Epithelial cell of proximal tubule (primary cell): ENCODE measurements at regions not wholly inside any gene's neighbourhood (a gene's known extent, or its start where the extent isn't known, plus 50 kb on each side); places are given as distances from the start of the nearest gene placed in this dataset.

Source experiments
- DNase-seq: peaks from one replicate; pipeline ENCODE4 v3.0.0-alpha.2; 2011; ENCODE audit warnings: low read depth
- H3K4me3 ChIP-seq: 2 replicates; pipeline ENCODE4 v1.5.1; 2011; ENCODE audit warnings: low read depth, mild to moderate bottlenecking, low read length
- TF ChIP-seq, protein P1 (sequence below): conservative IDR thresholded peaks from 2 replicates; pipeline ENCODE4 v1.5.1; 2012; ENCODE audit warnings: low read depth, mild to moderate bottlenecking, low read length

DNA sequence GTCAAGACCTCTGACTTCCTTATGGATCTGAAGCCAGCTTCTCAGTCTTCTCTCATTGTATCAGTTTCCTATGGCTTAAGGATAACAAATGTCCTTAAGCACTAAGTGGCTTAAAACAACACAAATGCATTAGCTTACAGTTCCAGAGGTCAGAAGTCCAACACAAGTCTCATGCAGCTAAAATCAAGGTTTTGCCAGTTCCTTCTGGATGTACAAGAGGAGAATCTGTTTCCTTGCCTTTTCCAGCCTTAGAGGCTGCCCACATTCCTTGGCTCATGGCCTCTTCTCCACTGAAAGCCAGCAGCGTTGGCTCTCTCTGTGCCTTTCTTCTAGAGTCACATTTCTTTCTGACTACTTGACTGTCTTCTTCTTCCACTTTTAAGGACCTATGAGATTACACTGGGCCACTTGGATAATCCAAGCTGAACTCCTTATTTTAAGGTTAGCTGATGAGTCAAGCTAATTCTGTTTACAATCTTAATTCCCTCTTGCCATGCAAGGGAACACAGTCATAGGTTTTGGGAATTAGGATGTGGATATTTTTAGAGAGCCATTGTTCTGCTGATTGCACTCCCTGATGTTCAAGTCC, 179.0 kb downstream of the BCAS1 start:
- H3K4me3 ChIP-seq, result no peak overlapping the region
- TF ChIP-seq, protein P1, sequence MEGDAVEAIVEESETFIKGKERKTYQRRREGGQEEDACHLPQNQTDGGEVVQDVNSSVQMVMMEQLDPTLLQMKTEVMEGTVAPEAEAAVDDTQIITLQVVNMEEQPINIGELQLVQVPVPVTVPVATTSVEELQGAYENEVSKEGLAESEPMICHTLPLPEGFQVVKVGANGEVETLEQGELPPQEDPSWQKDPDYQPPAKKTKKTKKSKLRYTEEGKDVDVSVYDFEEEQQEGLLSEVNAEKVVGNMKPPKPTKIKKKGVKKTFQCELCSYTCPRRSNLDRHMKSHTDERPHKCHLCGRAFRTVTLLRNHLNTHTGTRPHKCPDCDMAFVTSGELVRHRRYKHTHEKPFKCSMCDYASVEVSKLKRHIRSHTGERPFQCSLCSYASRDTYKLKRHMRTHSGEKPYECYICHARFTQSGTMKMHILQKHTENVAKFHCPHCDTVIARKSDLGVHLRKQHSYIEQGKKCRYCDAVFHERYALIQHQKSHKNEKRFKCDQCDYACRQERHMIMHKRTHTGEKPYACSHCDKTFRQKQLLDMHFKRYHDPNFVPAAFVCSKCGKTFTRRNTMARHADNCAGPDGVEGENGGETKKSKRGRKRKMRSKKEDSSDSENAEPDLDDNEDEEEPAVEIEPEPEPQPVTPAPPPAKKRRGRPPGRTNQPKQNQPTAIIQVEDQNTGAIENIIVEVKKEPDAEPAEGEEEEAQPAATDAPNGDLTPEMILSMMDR, result no peak
- DNase-seq, result no peak

DNA sequence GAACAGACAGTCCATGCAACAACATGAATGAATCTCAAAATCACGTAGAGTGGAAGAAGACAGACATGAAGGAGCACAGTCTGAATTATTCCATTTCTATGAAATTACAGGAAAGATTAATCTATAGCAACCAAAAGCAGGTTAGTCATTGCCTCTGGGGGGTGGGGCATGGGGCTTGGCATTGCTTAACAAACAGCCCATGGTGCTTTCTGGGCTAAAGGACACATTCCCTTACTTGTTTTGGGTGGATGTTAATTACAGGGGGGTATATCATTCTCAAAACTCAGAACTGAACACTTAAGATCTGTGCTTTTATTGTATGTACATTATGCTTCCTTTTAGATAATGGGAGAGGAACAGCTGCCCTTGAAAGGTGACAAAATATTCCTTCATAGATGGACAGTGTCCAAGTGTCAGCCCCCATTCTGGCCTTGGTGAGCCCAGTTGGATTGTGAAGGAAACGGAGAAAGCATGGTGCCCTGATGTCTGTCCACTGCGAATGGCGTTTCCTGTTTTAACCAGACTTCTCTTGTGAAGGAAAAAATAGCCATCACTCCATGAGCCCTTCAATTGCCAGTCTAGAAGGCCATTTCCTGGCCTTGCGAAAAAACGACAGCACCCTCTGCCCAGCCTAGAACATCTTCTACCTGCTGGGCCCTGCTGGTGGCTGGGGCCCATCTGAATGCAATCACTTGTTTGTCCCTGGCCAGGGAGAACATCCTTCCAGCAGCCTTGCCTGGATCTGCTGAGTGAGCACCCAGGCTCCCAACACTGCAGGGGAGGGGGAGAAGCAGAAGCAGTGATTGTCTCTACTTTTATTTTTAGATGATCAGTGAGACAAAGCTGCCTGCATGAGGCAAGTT, 179.7 kb downstream of the BCAS1 start:
- TF ChIP-seq, protein P1, result no peak
- no peak for DNase-seq
- no peak overlapping the region for H3K4me3 ChIP-seq

DNA sequence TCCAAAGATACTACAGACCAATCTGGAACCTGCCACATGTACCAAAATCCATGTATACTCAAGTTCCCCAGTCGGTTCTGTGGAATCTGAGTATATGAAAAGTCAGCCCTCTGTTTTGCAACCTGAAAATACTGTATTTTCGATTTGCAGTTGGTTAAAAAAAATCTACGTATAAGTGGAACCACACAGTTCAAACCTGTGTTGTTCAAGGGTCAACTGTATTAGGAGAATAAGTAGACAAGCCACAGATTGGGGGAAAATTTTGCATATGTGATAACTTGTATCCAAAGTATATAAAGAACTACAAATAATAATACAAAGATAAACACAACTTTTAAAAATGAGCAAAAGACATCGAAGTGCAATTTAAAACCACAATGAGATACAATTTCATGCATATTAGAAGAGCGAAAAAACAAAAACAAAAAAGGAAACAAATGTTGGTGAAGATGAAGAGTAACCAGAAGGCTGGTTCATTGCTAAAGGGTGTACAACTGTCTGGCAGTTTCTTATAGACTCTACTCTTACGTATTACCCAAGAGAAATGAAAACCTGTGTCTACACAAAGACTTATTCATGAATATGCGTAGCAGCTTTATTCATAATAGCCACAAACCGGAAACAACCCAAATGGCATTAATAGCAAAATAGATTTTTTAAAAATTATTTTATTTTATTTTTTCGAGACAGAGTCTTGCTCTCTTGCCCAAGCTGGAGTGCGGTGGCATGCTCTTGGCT, 180.8 kb downstream of the BCAS1 start:
- no peak for DNase-seq
- H3K4me3 ChIP-seq, result no peak overlapping the region
- TF ChIP-seq, protein P1, result no peak

DNA sequence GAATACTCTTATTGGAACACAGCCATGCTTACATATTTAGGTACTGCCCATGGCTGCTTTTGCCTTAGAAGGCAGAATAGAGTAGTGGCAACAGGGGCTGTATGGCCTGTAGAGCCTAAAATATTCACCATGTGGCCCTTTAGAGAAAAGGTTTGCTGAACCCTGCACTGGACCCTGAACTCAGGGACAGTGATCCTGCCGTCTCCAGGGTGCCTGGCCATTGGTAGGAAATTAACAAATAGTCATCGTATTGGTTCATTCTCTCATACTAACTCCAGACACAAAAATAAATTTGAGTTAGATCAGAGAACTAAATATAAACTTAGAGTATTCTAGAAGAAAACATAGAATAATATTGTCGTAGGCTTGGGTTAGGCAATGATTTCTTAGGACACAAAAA, 181.4 kb downstream of the BCAS1 start:
- H3K4me3 ChIP-seq, result no peak overlapping the region
- TF ChIP-seq, protein P1, result no peak
- DNase-seq, result no peak

DNA sequence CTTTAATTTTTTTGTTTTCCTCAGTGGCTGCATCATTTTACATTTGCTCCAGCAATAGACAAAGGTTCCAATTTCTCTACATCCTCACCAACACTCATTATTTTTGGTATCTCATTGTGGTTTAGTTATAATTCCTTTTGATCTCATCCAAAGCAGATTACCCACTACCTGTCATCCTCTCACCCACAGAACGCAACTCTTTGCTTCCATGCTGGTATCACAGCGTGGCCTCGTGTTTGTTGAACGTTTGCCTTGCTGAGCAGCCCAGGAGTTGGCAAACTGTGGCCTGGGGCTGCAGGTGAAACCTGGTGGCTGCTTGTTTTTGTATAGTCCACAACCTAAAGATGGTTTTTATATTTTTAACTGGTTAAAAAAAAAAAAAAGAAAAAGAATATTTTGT, 181.9 kb downstream of the BCAS1 start:
- no peak for DNase-seq
- TF ChIP-seq, protein P1, result no peak
- H3K4me3 ChIP-seq, result no peak overlapping the region

DNA sequence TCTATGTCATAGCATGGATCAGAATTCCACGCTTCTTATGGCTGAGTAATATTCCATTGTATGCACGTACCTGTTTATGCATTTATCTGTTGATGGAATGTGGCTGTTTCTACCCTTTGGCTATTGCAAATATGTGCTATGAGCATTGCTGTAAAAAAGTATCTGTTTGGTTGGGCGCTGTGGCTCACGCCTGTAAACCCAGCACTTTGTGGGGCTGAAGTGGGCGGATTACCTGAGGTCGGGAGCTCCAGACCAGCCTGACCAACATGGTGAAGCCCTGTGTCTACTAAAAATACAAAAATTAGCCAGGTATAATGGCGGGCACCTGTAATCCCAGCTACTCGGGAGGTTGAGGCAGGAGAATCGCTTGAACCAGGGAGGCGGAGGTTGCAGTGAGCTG, 182.4 kb downstream of the BCAS1 start:
- TF ChIP-seq, protein P1, result no peak
- DNase-seq, result no peak

More for the DNA sequence above, 182.4 kb downstream of the BCAS1 start:
- H3K4me3 ChIP-seq, result no peak overlapping the region
